Trophoblast cell (in vitro differentiated cells and primary cell): ENCODE measurements at regions not wholly inside any gene's neighbourhood (a gene's known extent, or its start where the extent isn't known, plus 50 kb on each side); places are given as distances from the start of the nearest gene placed in this dataset.

Experiments used
- DNase-seq, 2 donors: peaks; one replicate each; pipeline ENCODE4 v3.0.0-alpha.2; 2016
- H2AFZ ChIP-seq: 2 replicates; pipeline ENCODE4 v1.6.1; 2013; ENCODE audit warnings: low read length, moderate library complexity, mild to moderate bottlenecking; ENCODE audit not compliant: insufficient read depth, poor library complexity
- H2AK5ac ChIP-seq: 2 replicates; pipeline ENCODE4 v1.6.1; 2013; ENCODE audit warnings: mild to moderate bottlenecking, low read length
- H2BK120ac ChIP-seq: 2 replicates; pipeline ENCODE4 v1.6.1; 2013; ENCODE audit warnings: low read length, mild to moderate bottlenecking, moderate library complexity; ENCODE audit not compliant: insufficient read depth, poor library complexity
- H2BK12ac ChIP-seq: 2 replicates; pipeline ENCODE4 v1.6.1; 2013; ENCODE audit warnings: mild to moderate bottlenecking, low read length, moderate library complexity
- H2BK5ac ChIP-seq: 2 replicates; pipeline ENCODE4 v1.6.1; 2013; ENCODE audit warnings: low read length, low read depth, moderate library complexity, mild to moderate bottlenecking; ENCODE audit not compliant: poor library complexity
- H3K14ac ChIP-seq: 2 replicates; pipeline ENCODE4 v1.6.1; 2013; ENCODE audit warnings: mild to moderate bottlenecking, low read length
- H3K18ac ChIP-seq: 2 replicates; pipeline ENCODE4 v1.6.1; 2013; ENCODE audit warnings: mild to moderate bottlenecking, low read length
- H3K23ac ChIP-seq: 2 replicates; pipeline ENCODE4 v1.6.1; 2013; ENCODE audit warnings: low read length
- H3K27ac ChIP-seq: 2 replicates; pipeline ENCODE4 v1.5.1; 2013; ENCODE audit warnings: low read depth, mild to moderate bottlenecking, inconsistent platforms, low read length, moderate library complexity
- H3K27me3 ChIP-seq: 2 replicates; pipeline ENCODE4 v1.6.1; 2013; ENCODE audit warnings: inconsistent platforms, mild to moderate bottlenecking, low read length, moderate library complexity; ENCODE audit not compliant: insufficient read depth
- H3K36me3 ChIP-seq, 2 experiments: 1 replicate in 1 of 2; 2 replicates in 1 of 2; pipeline ENCODE4 v1.6.1; 2013; ENCODE audit warnings: low read length in 2 of 2, mild to moderate bottlenecking in 2 of 2, moderate library complexity in 1 of 2; ENCODE audit not compliant: insufficient read depth in 2 of 2, control insufficient read depth in 1 of 2
- H3K4ac ChIP-seq: 2 replicates; pipeline ENCODE4 v1.6.1; 2013; ENCODE audit warnings: low read depth, mild to moderate bottlenecking, low read length, moderate library complexity
- H3K4me1 ChIP-seq, 2 experiments: 1 replicate in 1 of 2; 2 replicates in 1 of 2; pipeline ENCODE4 v1.6.1; 2013; ENCODE audit warnings: low read length in 2 of 2, mild to moderate bottlenecking in 2 of 2, moderate library complexity in 1 of 2; ENCODE audit not compliant: insufficient read depth in 2 of 2, control insufficient read depth in 1 of 2
- H3K4me2 ChIP-seq: 2 replicates; pipeline ENCODE4 v1.6.1; 2013; ENCODE audit warnings: inconsistent platforms, mild to moderate bottlenecking, low read length, moderate library complexity
- H3K4me3 ChIP-seq: 2 replicates; pipeline ENCODE4 v1.5.1; 2013; ENCODE audit warnings: mild to moderate bottlenecking, low read depth, low read length, inconsistent platforms
- H3K79me1 ChIP-seq: one replicate; pipeline ENCODE4 v1.6.1; 2013; ENCODE audit warnings: low read length
- H3K79me2 ChIP-seq: 2 replicates; pipeline ENCODE4 v1.6.1; 2013; ENCODE audit warnings: low read length, mild to moderate bottlenecking; ENCODE audit not compliant: control insufficient read depth, insufficient read depth, poor library complexity
- H3K9ac ChIP-seq: 2 replicates; pipeline ENCODE4 v1.6.1; 2013; ENCODE audit warnings: mild to moderate bottlenecking, low read length
- H3K9me3 ChIP-seq: 2 replicates; pipeline ENCODE4 v1.6.1; 2013; ENCODE audit warnings: low read depth, mild to moderate bottlenecking, control low read depth, inconsistent platforms, low read length; ENCODE audit not compliant: insufficient read depth
- H4K12ac ChIP-seq: 2 replicates; pipeline ENCODE4 v1.6.1; 2013; ENCODE audit warnings: low read depth, mild to moderate bottlenecking, low read length, moderate library complexity
- H4K8ac ChIP-seq: 2 replicates; pipeline ENCODE4 v1.6.1; 2013; ENCODE audit warnings: low read depth, mild to moderate bottlenecking, low read length, moderate library complexity
- H4K91ac ChIP-seq: one replicate; pipeline ENCODE4 v1.6.1; 2013; ENCODE audit warnings: low read depth, mild to moderate bottlenecking, low read length, moderate library complexity
- WGBS: extraction: QIAGEN DNeasy Blood & Tissue Kit; methylation state at CpG from one replicate; pipeline ENCODE4 v1.1.7; 2013; ENCODE audit warnings: missing lambda C conversion rate; ENCODE audit not compliant: insufficient read length, insufficient coverage; ENCODE audit errors: extremely low coverage; 5-methylcytosine and 5-hydroxymethylcytosine counted together

- Histone ChIP-seq H2AK5ac (no peak overlapping the region), H2BK120ac (no peak overlapping the region), H3K9me3 (no peaks in the 10 kb centered on the region), H3K36me3 (no peaks in the 10 kb centered on the region), H3K9ac (no peak overlapping the region), H3K4me2 (no peak overlapping the region), H4K8ac (no peak overlapping the region), H3K23ac (no peak overlapping the region), H3K4ac (no peak overlapping the region), H3K79me2 (no peaks in the 10 kb centered on the region), H4K91ac (no peak overlapping the region), H2BK5ac (no peak overlapping the region), H4K12ac (no peak overlapping the region), H3K4me1 (no peaks in the 10 kb centered on the region), H3K4me3 (no peak overlapping the region), H3K79me1 (no peaks in the 10 kb centered on the region), H3K27ac (no peak overlapping the region), H3K27me3 (no peaks in the 10 kb centered on the region), H3K14ac (no peak overlapping the region), H3K18ac (no peak overlapping the region), H2BK12ac (no peak overlapping the region), H2AFZ (no peak overlapping the region)
- DNase-seq: no peak
- WGBS: no CpG with 5 or more reads among the region's 2 CpGs
These were observed 139.5 kb upstream of the PMFBP1 start for GRCh38 chr16:72311426-72311825.

DNA sequence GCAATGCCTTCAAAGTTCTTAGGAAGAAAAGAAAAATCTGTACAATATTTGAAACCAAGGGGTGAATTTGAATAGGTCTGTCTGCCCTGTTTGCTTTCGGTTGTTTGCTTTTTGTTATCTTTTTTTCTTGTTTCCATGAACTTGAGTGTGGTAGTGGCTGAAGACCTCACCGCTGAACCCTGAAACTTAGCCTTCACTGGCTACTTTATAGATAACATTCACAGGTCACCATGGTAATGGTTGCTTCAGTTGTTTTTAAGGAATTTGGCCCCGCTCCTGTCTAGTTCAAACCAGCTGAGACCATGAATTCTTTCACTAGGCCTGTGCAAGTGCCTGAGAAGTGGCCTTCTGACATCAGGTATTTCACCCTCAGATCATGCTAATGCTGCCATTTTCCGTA lies 137.0 kb upstream of the PMFBP1 start:
- H2BK5ac ChIP-seq: no peak overlapping the region
- no peak overlapping the region for H3K4me2 ChIP-seq
- no peaks in the 10 kb centered on the region for H3K79me1 ChIP-seq
- WGBS: no CpG with 5 or more reads among the region's 4 CpGs
- H4K12ac ChIP-seq: no peak overlapping the region
- no peak for DNase-seq
- H2BK120ac ChIP-seq: no peak overlapping the region
- no peak overlapping the region for H3K4ac ChIP-seq
- H3K27ac ChIP-seq: no peak overlapping the region
- no peaks in the 10 kb centered on the region for H3K27me3 ChIP-seq
- H3K14ac ChIP-seq: no peak overlapping the region
- no peak overlapping the region for H3K4me3 ChIP-seq
- H2AK5ac ChIP-seq: no peak overlapping the region
- no peak overlapping the region for H4K91ac ChIP-seq
- no peaks in the 10 kb centered on the region for H3K79me2 ChIP-seq
- H4K8ac ChIP-seq: no peak overlapping the region
- H3K18ac ChIP-seq: no peak overlapping the region
- H3K23ac ChIP-seq: no peak overlapping the region
- no peaks in the 10 kb centered on the region for H3K9me3 ChIP-seq
- no peak overlapping the region for H3K9ac ChIP-seq
- no peak overlapping the region for H2BK12ac ChIP-seq
- H3K36me3 ChIP-seq: no peaks in the 10 kb centered on the region
- no peaks in the 10 kb centered on the region for H3K4me1 ChIP-seq
- no peak overlapping the region for H2AFZ ChIP-seq

- H3K23ac ChIP-seq: no peak overlapping the region
- H3K27ac ChIP-seq: no peak overlapping the region
- no peak overlapping the region for H4K12ac ChIP-seq
- no peak overlapping the region for H3K4me2 ChIP-seq
- no peak overlapping the region for H4K91ac ChIP-seq
- H3K27me3 ChIP-seq: no peaks in the 10 kb centered on the region
- no peak overlapping the region for H2BK5ac ChIP-seq
- H3K4ac ChIP-seq: no peak overlapping the region
- no peak overlapping the region for H3K14ac ChIP-seq
- no peak overlapping the region for H4K8ac ChIP-seq
- no peaks in the 10 kb centered on the region for H3K36me3 ChIP-seq
- no peak overlapping the region for H3K18ac ChIP-seq
- no peaks in the 10 kb centered on the region for H3K9me3 ChIP-seq
- no peak overlapping the region for H3K4me3 ChIP-seq
- no peak overlapping the region for H2BK12ac ChIP-seq
- no peaks in the 10 kb centered on the region for H3K4me1 ChIP-seq
- no peaks in the 10 kb centered on the region for H3K79me2 ChIP-seq
- no peaks in the 10 kb centered on the region for H3K79me1 ChIP-seq
- H2AK5ac ChIP-seq: no peak overlapping the region
- no peak overlapping the region for H2BK120ac ChIP-seq
- H3K9ac ChIP-seq: no peak overlapping the region
- DNase-seq: no peak
- no peak overlapping the region for H2AFZ ChIP-seq
These were observed 136.4 kb upstream of the PMFBP1 start for GRCh38 chr16:72308396-72308795.

- Histone ChIP-seq H3K14ac (no peak overlapping the region), H3K9me3 (no peaks in the 10 kb centered on the region), H3K27ac (no peak overlapping the region), H3K4me3 (no peak overlapping the region), H4K91ac (no peak overlapping the region), H4K12ac (no peak overlapping the region), H3K4me1 (no peaks in the 10 kb centered on the region), H2AFZ (no peak overlapping the region), H2BK5ac (no peak overlapping the region), H3K4ac (no peak overlapping the region), H2BK120ac (no peak overlapping the region), H3K4me2 (no peak overlapping the region), H3K27me3 (no peaks in the 10 kb centered on the region), H2AK5ac (no peak overlapping the region), H2BK12ac (no peak overlapping the region), H3K79me1 (no peaks in the 10 kb centered on the region), H3K9ac (no peak overlapping the region), H3K79me2 (no peaks in the 10 kb centered on the region), H3K36me3 (no peaks in the 10 kb centered on the region), H4K8ac (no peak overlapping the region), H3K23ac (no peak overlapping the region), H3K18ac (no peak overlapping the region)
- DNase-seq: no peak
- WGBS: no CpG with 5 or more reads among the region's 2 CpGs
These were observed 130.4 kb upstream of the PMFBP1 start for GRCh38 chr16:72302332-72302731.
